Mesendoderm (in vitro differentiated cells): ENCODE measurements at regions not wholly inside any gene's neighbourhood (a gene's known extent, or its start where the extent isn't known, plus 50 kb on each side); places are given as distances from the start of the nearest gene placed in this dataset.

Experiments
- DNase-seq: peaks from one replicate; pipeline ENCODE4 v3.0.0; 2013
- H2AK5ac ChIP-seq: 2 replicates; pipeline ENCODE4 v1.6.1; 2013; ENCODE audit warnings: low read length, inconsistent platforms
- H2BK120ac ChIP-seq: 2 replicates; pipeline ENCODE4 v1.6.1; 2013; ENCODE audit warnings: low read depth, mild to moderate bottlenecking, low read length, moderate library complexity, mixed read lengths
- H2BK15ac ChIP-seq: replicated peaks from 2 replicates; pipeline ENCODE4 v1.6.1; 2013; ENCODE audit warnings: low read depth, mild to moderate bottlenecking, moderate library complexity
- H2BK5ac ChIP-seq: 2 replicates; pipeline ENCODE4 v1.6.1; 2013; ENCODE audit warnings: low read length, inconsistent platforms
- H3K18ac ChIP-seq: 2 replicates; pipeline ENCODE4 v1.6.1; 2013; ENCODE audit warnings: mild to moderate bottlenecking, low read length, mixed read lengths
- H3K23ac ChIP-seq: one replicate; pipeline ENCODE4 v1.6.1; 2013; ENCODE audit warnings: low read length
- H3K27ac ChIP-seq: 2 replicates; pipeline ENCODE4 v1.5.1; 2013; ENCODE audit warnings: low read depth, mild to moderate bottlenecking, inconsistent platforms, low read length, moderate library complexity
- H3K27me3 ChIP-seq: 2 replicates; pipeline ENCODE4 v1.6.1; 2013; ENCODE audit warnings: low read length, control low read depth, mild to moderate bottlenecking, inconsistent platforms; ENCODE audit not compliant: insufficient read depth, poor library complexity
- H3K36me3 ChIP-seq: 2 replicates; pipeline ENCODE4 v1.6.1; 2013; ENCODE audit warnings: low read length, inconsistent platforms; ENCODE audit not compliant: control insufficient read depth, insufficient read depth
- H3K4ac ChIP-seq: one replicate; pipeline ENCODE4 v1.6.1; 2013; ENCODE audit warnings: low read depth, mild to moderate bottlenecking, low read length, moderate library complexity
- H3K4me1 ChIP-seq: 2 replicates; pipeline ENCODE4 v1.6.1; 2013; ENCODE audit warnings: low read depth, low read length, inconsistent platforms; ENCODE audit not compliant: control insufficient read depth
- H3K4me2 ChIP-seq: 2 replicates; pipeline ENCODE4 v1.6.1; 2013; ENCODE audit warnings: low read length
- H3K4me3 ChIP-seq: 2 replicates; pipeline ENCODE4 v1.5.1; 2013; ENCODE audit warnings: mild to moderate bottlenecking, low read length
- H3K56ac ChIP-seq: one replicate; pipeline ENCODE4 v1.6.1; 2013; ENCODE audit warnings: low read length
- H3K79me1 ChIP-seq: 2 replicates; pipeline ENCODE4 v1.6.1; 2013; ENCODE audit warnings: low read length, inconsistent platforms
- H3K79me2 ChIP-seq: 2 replicates; pipeline ENCODE4 v1.6.1; 2013; ENCODE audit warnings: mild to moderate bottlenecking, low read length; ENCODE audit not compliant: control insufficient read depth, insufficient read depth
- H3K9ac ChIP-seq: 2 replicates; pipeline ENCODE4 v1.6.1; 2013; ENCODE audit warnings: low read length, inconsistent platforms
- H4K5ac ChIP-seq: one replicate; pipeline ENCODE4 v1.6.1; 2013; ENCODE audit warnings: low read length
- H4K8ac ChIP-seq: one replicate; pipeline ENCODE4 v1.6.1; 2013; ENCODE audit warnings: low read depth, mild to moderate bottlenecking, control low read depth, low read length, moderate library complexity
- WGBS: extraction: QIAGEN DNeasy Blood & Tissue Kit; methylation state at CpG from one replicate; pipeline ENCODE4 v1.1.7; 2013; ENCODE audit warnings: low lambda C conversion rate, missing lambda C conversion rate; ENCODE audit not compliant: insufficient coverage; ENCODE audit errors: extremely low coverage; 5-methylcytosine and 5-hydroxymethylcytosine counted together

DNA sequence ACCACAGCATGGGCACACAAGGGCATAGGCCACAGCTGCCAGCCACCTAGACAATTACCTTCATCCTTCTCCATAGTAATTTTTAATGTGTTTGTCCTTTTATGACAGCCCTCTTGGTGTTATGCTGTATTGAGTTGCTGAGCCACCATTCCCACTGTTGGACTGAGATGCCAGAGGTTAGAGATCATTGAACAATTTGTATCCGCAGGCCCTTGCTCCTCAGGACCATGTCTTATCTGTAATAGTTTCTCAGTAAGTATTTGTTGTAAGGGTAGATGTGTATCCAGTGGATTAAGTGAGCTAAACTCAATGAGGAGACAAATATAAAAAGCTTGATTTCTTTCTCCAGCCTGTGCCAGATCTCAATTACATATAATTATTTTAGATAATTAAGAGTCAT is 832.8 kb upstream of the ID2 start:
- Histone ChIP-seq H4K5ac (no peak overlapping the region), H3K79me1 (no peaks in the 10 kb centered on the region), H2BK5ac (no peak overlapping the region), H3K4me1 (no peaks in the 10 kb centered on the region), H3K4me2 (no peak overlapping the region), H3K56ac (no peak overlapping the region), H2BK120ac (peak overlapping the region; percentile 94), H2AK5ac (no peak overlapping the region), H3K36me3 (no peaks in the 10 kb centered on the region), H2BK15ac (no peak overlapping the region), H3K18ac (peak overlapping the region; percentile 40), H3K27me3 (no peaks in the 10 kb centered on the region), H3K4ac (peak overlapping the region; percentile 65), H3K27ac (no peak overlapping the region), H3K23ac (no peak overlapping the region), H3K9ac (no peak overlapping the region), H3K79me2 (no peaks in the 10 kb centered on the region), H4K8ac (no peak overlapping the region), H3K4me3 (no peak overlapping the region)
- WGBS = no CpG with 5 or more reads among the region's 1 CpG
- no peak for DNase-seq

- H3K36me3 ChIP-seq = no peaks in the 10 kb centered on the region
- no peak for DNase-seq
- no peak overlapping the region for H3K27ac ChIP-seq
- H3K9ac ChIP-seq = no peak overlapping the region
- H3K27me3 ChIP-seq = no peaks in the 10 kb centered on the region
- H3K79me1 ChIP-seq = no peaks in the 10 kb centered on the region
- no peak overlapping the region for H2AK5ac ChIP-seq
- no peak overlapping the region for H3K4ac ChIP-seq
- no peak overlapping the region for H3K4me3 ChIP-seq
- no peak overlapping the region for H3K18ac ChIP-seq
- no peak overlapping the region for H2BK15ac ChIP-seq
- no peak overlapping the region for H2BK120ac ChIP-seq
- H2BK5ac ChIP-seq = no peak overlapping the region
- no CpG with 5 or more reads among the region's 5 CpGs for WGBS
- no peak overlapping the region for H4K8ac ChIP-seq
- no peak overlapping the region for H3K56ac ChIP-seq
- H3K79me2 ChIP-seq = no peaks in the 10 kb centered on the region
- no peak overlapping the region for H3K23ac ChIP-seq
- no peak overlapping the region for H4K5ac ChIP-seq
- no peaks in the 10 kb centered on the region for H3K4me1 ChIP-seq
- H3K4me2 ChIP-seq = no peak overlapping the region
Observed at GRCh38 chr2:7849531-7849930, 832.3 kb upstream of the ID2 start.

DNA sequence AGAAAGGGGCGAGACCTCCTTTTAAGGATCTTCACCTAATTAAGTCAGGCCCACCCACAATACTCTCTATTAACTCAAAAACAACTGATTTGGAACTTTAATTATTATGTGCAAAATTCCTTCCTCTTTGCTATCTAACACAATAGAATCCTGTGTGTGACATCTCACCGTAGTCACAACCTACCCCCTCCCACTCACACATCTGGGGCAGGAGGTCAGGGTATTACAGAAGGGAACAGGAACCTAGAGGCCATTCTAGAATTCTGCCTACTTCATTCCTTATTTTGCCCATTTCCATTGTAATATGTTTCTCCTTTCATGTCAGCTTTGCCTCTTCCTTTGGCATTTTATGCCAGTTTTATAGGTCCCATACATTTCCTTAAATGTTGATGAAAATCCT is 829.3 kb upstream of the ID2 start:
- no peak overlapping the region for H2AK5ac ChIP-seq
- no peaks in the 10 kb centered on the region for H3K27me3 ChIP-seq
- H4K8ac ChIP-seq = no peak overlapping the region
- no peak overlapping the region for H3K27ac ChIP-seq
- no peak overlapping the region for H4K5ac ChIP-seq
- H3K4me2 ChIP-seq = no peak overlapping the region
- no peak overlapping the region for H2BK5ac ChIP-seq
- H3K79me1 ChIP-seq = no peaks in the 10 kb centered on the region
- no peak overlapping the region for H3K18ac ChIP-seq
- no peaks in the 10 kb centered on the region for H3K4me1 ChIP-seq
- no peak for DNase-seq
- H3K4me3 ChIP-seq = no peak overlapping the region
- peak overlapping the region; percentile 15 for H2BK15ac ChIP-seq
- H3K56ac ChIP-seq = no peak overlapping the region
- no peak overlapping the region for H3K4ac ChIP-seq
- no peaks in the 10 kb centered on the region for H3K36me3 ChIP-seq
- no CpG with 5 or more reads among the region's 2 CpGs for WGBS
- no peak overlapping the region for H3K9ac ChIP-seq
- H2BK120ac ChIP-seq = no peak overlapping the region
- H3K79me2 ChIP-seq = no peaks in the 10 kb centered on the region
- no peak overlapping the region for H3K23ac ChIP-seq

GRCh38 chr2:7857904-7858303 is 824.0 kb upstream of the ID2 start:
- H3K79me1 ChIP-seq = no peaks in the 10 kb centered on the region
- H3K4me3 ChIP-seq = no peak overlapping the region
- no peak overlapping the region for H2BK5ac ChIP-seq
- H3K18ac ChIP-seq = no peak overlapping the region
- H2BK120ac ChIP-seq = no peak overlapping the region
- no peak overlapping the region for H4K8ac ChIP-seq
- H3K4ac ChIP-seq = no peak overlapping the region
- no peak for DNase-seq
- no peak overlapping the region for H4K5ac ChIP-seq
- no peak overlapping the region for H3K56ac ChIP-seq
- H3K27me3 ChIP-seq = no peaks in the 10 kb centered on the region
- H3K4me2 ChIP-seq = no peak overlapping the region
- no peaks in the 10 kb centered on the region for H3K4me1 ChIP-seq
- no peak overlapping the region for H3K23ac ChIP-seq
- no peak overlapping the region for H2BK15ac ChIP-seq
- no peak overlapping the region for H2AK5ac ChIP-seq
- H3K79me2 ChIP-seq = no peaks in the 10 kb centered on the region
- WGBS = no CpG with 5 or more reads among the region's 1 CpG
- H3K27ac ChIP-seq = no peak overlapping the region
- H3K9ac ChIP-seq = no peak overlapping the region
- no peaks in the 10 kb centered on the region for H3K36me3 ChIP-seq

DNA sequence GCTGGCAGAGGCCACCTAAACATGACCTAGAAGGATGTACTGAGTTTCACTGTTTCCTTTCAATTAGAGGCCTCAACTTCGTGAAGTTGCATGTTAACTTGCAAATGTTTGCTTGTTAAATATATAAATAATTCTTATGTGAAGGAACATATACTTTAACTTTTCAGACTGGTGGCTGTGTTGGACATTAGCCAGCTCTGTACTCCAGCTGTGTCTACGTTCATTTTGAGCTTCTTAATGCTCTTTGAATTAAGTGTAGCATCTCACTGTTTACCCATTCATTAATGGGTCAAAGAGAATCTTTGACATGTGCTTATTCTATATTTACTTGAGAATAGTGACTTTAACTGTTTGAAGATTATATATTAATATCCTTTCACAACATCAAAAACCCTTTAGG is 823.2 kb upstream of the ID2 start:
- Histone ChIP-seq H2BK15ac (no peak overlapping the region), H3K4me2 (no peak overlapping the region), H3K27ac (no peak overlapping the region), H3K36me3 (no peaks in the 10 kb centered on the region), H3K4ac (no peak overlapping the region), H3K23ac (no peak overlapping the region), H3K79me2 (no peaks in the 10 kb centered on the region), H3K4me1 (no peaks in the 10 kb centered on the region), H3K27me3 (no peaks in the 10 kb centered on the region), H2AK5ac (no peak overlapping the region), H3K79me1 (no peaks in the 10 kb centered on the region), H3K9ac (no peak overlapping the region), H4K5ac (no peak overlapping the region), H3K4me3 (no peak overlapping the region), H3K56ac (no peak overlapping the region), H3K18ac (no peak overlapping the region), H2BK5ac (no peak overlapping the region), H4K8ac (no peak overlapping the region), H2BK120ac (no peak overlapping the region)
- no CpG with 5 or more reads among the region's 2 CpGs for WGBS
- no peak for DNase-seq

DNA sequence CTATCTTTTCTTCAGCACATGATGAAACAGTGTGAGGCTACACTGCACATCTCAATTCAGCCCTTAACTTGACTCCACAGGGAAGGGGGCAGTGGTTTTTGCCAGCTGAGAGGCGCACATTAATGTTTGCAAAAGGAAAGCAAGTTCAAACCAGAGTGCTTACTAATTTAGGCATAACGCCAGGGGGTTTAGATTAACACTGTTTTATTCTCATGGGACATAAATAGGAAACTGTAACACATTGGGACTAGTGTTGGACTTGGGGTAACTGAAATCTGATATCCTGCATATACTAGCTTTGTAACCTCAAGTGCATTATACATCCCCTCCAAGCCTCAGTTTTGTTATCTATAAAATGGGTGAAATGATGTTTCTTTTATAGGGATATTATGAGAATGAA is 821.2 kb upstream of the ID2 start:
- H3K4ac ChIP-seq = no peak overlapping the region
- no peak overlapping the region for H4K5ac ChIP-seq
- H3K4me3 ChIP-seq = no peak overlapping the region
- no peak overlapping the region for H2BK120ac ChIP-seq
- no peak overlapping the region for H4K8ac ChIP-seq
- H3K4me2 ChIP-seq = no peak overlapping the region
- no peak overlapping the region for H3K27ac ChIP-seq
- no peak overlapping the region for H2BK5ac ChIP-seq
- H3K79me1 ChIP-seq = no peaks in the 10 kb centered on the region
- H2AK5ac ChIP-seq = no peak overlapping the region
- H3K4me1 ChIP-seq = no peaks in the 10 kb centered on the region
- H3K27me3 ChIP-seq = no peaks in the 10 kb centered on the region
- DNase-seq = no peak
- no peaks in the 10 kb centered on the region for H3K79me2 ChIP-seq
- WGBS = no CpG with 5 or more reads among the region's 2 CpGs
- no peak overlapping the region for H2BK15ac ChIP-seq
- no peak overlapping the region for H3K18ac ChIP-seq
- no peak overlapping the region for H3K56ac ChIP-seq
- H3K23ac ChIP-seq = no peak overlapping the region
- no peaks in the 10 kb centered on the region for H3K36me3 ChIP-seq
- no peak overlapping the region for H3K9ac ChIP-seq
